Fibroblast of skin of back (primary cell): ENCODE measurements at regions not wholly inside any gene's neighbourhood (a gene's known extent, or its start where the extent isn't known, plus 50 kb on each side); places are given as distances from the start of the nearest gene placed in this dataset.
"Not testable (repeated sequence)": the region's sequence is repeated elsewhere in the genome, so short reads cannot be mapped to it uniquely, and the experiment has no call there.

Experiments
- DNase-seq: peaks from one replicate; pipeline ENCODE4 v3.0.0-alpha.2; 2013

DNA sequence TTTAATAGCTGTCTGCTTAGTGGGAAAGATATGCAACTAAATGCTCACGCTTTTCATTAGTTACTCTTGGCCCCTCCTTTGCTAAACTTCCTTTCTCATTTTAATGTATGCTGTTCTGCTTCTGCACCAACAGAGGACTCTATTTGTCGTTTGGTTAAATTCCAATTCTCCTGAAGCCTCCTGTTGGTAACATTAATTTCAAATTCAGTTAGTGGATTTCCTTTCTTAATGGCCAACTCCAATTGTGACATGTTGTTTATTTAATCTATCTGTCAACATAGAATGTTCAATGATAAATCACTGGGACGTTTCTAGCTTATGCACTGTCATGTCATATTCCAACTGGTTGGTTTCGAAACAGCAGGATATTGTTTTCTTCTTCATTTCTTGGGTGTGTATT is 467.4 kb upstream of the BCHE start:
- peak; percentile 4 for DNase-seq

DNA sequence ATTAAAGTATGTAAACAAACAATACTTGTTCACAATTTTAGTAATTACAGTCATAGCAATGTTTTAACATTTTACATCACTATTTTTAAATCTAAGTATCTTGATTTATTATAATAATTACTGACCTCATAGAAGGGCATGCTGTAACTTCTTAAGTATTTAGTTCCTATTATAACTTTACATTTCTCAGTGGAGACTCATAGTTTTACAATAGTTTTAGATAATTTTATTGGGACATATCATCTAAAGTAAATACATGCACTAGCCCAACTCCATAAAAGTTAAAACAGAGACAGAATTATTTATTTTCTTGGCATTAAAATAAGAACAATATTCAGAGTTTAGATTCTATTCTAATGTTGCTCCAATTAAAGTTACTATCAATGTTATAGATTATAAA is 466.5 kb upstream of the BCHE start:
- DNase-seq = peak; percentile 37

DNA sequence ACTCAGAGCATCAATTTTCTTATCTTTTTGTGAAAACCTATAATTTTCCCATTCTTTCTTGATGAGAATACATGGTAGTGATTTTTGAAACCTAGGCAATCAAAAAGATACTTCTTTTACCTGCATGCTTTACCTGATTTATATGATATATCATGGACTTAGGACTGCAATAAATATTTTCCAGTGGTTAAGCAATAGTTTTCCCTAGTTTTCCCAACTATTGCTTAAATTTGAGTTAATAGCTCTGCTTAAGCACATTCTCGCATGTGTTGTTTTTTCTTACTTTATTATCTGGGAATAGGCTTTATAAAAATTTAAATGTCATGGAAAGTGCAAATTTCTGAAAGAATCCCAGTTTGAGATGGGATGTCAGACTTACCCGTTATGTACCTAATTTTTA is 465.1 kb upstream of the BCHE start:
- DNase-seq = no peak

DNA sequence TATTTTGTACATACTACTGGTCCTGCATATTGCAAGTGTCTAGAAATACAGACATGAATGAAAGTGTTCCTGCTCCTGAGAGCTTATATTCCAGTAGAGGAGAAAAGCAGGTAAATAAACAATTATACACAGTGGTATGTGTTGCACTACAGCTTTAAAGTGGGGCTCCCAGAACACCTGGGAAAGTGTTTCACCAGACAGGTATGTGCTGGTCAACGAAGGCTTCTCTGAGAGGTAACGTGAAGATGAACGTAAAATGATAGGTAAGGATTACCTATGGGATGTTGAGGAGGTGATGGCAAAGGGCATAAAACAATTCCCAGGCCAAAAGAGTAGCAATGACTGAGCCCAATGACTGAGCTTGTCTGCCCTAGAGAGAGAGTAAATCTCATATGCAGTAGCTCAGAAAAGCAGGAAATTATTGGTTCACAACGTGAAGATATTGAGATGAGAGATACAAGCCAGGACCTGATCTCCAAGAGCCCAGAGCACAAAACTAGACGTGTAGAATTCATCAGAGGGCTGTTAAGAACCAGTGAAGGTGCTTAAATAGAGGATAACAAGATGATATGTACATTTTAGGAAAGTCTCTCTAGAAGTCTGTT is 459.1 kb upstream of the BCHE start:
- no peak for DNase-seq

DNA sequence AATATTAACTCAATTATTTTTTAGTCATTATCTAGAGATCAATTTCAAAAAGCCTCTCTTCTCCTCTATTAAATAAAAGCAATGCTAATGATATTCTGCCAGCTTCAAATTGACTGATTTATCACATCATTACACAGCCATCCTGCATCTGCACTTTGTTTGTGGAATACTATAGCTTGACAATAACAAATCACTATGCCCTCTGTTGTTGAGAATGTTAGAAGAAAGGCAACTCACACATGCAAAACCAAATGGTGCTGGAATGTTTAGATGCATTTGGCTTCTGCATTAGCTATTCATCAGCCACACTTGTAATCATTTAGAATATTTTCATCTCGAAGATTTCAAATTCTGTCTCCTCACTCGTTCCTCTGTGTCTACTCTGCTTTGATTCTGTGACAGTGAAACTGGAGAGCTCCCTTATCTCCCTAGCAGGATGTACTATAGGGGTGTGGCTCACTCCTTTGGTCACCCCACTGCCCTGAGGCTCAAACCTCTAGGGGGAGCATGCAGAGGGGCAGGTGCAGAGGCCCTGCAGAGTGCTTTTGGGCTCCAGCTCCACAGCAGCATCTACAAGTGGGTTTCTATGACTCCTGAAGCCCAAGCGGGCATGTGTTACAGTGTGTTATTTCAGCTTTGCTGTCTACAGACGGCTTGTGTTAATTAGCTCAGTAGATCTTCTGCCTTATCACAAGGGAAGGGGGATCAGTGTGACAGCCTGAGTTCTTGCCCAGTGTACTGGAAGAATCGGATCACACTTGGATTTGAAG is 454.1 kb upstream of the BCHE start:
- no peak for DNase-seq

DNA sequence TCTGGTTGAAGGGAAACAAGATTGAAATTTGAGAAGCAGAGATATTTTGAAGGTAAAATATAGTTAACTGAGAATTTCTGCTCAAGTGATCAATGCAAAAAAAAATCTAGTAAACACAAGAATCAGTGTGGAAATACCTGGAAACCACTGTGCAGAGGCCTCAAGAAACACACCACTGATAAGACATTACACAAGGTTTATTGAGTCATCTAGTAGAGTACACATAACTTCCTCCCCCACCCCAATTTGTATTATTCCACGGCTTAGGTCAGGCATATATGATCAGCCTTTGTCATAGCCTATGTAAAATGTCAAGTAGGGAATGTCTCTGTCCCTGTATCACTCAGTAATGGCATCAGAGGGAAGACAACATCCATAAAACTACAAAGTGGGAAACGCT is 447.8 kb upstream of the BCHE start:
- peak; percentile 3 for DNase-seq

DNA sequence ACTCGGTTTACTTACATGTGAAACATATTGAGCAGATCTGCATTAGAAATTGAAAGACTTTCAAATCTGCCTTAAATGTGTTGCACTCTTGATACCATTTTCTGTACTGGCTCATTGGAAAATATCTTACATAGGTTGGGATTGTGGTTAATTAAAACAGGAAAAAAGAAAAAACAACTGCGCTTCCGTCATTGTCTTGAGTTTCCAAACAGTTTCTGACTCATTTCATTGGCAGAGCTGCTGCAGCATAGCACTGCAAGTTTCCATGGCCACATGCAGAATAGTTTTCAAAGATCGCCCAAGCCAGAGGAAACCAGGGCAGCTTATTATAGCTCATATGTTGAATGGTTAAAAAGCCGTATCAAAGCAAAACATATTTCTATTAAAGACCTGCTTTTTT is 446.6 kb upstream of the BCHE start:
- peak; percentile 79 for DNase-seq

DNA sequence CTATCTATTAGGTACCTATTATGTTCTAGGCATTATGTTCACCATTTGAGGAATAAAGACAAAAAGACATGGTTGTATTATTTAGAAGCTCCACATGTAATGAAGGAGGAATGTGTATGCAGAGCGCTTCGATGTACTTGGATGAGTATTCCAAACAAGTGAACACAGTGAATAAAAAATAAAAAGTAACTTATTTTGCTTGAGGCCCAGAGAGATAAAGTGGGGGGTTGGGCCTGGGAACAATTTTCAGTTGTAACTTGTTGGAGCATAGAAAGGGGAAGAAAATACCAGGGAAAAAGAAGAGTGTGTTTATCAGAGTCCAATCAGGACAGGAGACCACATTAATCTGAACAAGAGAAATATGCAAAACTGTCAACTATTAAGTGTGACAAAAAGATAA is 445.7 kb upstream of the BCHE start:
- no peak for DNase-seq

DNA sequence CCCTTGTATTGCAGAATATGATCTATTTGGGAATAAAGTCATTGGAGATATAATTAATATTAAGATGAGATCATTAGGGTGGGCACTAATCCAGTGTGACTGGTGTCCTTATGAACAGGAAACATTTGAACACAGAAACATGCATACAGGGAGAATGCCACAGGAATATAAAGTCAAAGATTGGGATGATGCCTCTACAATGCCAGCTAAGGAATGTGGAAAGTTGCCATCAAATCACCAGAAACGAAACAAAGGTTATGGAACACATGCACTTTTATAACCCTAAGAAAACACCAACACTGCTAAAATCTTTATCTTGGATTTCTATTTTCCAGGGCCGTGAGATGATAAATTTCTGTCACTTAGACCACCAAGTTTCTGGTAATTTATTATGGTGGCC is 442.4 kb upstream of the BCHE start:
- DNase-seq = peak; percentile 22

DNA sequence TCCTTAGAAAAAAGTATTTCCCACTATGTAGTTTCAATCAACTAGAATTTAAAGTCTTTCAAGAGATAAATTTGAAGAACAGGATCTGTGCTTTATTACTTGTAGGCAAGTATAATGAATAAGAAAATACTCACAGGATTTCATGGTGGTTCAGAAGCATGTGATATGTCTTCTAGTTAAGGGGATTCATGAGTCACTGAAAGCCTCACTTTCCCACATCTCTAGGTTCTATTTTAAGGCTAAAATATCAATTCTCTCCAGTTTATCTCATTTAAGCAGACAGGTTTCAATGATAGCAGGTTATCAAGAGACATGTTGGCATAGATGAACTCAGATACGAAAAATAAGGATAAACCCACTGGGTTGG is 437.8 kb upstream of the BCHE start:
- peak; percentile 35 for DNase-seq

DNA sequence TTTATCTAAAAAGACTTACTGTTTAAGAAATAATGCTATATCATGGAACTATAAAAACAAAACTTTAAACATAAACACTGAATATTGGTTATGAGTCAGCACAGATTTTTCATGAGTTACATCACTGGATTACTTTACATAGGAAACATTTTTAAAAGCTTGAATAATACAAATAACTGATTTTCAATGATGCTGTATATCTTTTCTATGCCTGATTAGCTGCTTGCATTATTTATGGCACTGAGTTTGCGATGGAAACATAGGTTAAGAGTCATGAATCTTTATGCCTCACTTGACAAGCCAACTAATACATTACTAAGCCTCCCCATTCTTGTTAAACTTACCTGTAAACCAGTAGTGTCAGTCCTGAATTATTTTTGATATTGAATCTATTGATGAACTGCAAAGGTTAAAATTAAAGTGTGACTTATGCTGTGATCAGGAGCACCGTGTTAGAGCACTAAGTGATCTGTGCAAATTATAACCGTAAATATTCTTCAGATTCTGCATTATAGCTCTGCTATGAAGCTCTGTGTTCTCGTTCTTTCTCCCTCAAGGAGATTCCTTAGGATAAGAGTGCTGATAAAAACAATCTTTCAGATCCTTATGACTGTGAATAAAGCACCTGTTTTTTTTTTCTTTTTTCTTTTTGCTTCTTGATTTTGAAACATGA is 437.3 kb upstream of the BCHE start:
- DNase-seq = peak; percentile 77

DNA sequence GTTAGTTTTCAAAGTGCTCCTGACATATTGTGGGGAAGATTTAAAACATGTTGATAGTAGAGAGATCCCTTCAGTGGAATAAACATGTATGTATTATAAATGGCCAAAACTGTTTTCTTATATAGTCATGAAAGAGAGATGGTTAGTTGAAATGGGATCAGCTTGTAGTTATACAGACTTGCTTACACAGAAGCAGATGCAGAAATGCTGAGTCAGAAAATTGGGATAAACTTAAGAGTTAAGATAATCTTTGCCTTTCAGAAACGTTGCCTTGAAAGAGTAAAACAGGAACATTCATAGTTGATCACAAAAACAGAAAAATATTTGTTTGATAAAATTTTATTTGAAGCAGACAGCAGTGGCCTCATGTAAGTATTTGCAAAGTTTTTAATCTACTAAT is 433.2 kb upstream of the BCHE start:
- DNase-seq = no peak

DNA sequence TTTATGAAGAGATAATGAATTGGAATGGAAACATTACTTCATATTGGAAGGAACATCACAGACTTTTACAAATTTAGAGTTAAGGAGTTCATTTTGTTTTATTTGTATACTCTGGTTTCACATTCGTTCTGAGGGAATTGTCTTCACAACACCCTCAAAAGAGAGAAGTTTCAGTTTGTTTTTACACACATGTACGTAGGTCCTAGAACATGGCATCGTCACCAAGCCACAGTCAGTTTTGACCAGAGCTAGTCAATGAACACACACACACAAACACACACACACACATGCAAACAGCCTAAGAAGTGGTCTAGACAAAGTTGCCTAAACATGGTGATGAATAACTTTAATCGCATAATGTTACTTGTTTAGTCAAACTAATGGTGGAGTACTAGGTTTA is 427.9 kb upstream of the BCHE start:
- DNase-seq = no peak

DNA sequence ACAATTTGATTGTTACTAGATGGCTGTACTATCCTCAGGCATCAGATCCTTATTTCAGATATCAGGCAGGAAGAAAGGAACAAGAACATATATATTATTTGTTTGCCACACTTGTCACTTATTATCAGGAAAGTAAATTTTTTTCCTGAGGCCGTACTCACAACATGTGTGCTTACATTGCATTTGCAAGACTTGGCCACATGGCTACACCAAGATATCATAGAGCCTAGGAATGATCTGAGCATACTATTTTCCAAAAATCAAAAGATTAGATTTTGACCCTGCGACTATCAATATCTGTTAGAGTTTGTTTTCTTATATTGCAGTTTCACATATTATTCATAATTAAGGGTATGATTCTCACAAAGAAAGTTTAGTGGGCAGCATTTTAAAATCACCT is 426.2 kb upstream of the BCHE start:
- no peak for DNase-seq

DNA sequence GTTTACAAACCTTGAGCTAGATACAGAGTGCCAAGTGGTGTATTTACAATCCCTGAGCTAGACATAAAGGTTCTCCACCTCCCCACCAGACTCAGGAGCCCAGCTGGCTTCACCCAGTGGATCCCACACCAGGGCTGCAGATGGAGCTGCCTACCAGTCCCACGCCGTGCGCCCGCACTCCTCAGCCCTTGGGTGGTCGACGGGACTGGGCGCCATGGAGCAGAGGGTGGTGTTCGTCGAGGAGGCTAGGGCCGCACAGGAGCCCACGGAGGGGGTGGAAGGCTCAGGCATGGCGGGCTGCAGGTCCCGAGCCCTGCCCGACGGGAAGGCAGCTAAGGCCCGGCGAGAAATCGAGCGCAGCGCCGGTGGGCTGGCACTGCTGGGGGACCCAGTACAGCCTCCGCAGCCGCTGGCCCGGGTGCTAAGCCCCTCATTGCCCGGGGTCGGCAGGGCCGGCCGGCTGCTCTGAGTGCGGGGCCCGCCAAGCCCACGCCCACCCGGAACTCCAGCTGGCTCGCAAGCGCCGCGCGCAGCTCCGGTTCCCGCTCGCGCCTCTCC is 421.1 kb upstream of the BCHE start:
- not testable (repeated sequence) for DNase-seq

DNA sequence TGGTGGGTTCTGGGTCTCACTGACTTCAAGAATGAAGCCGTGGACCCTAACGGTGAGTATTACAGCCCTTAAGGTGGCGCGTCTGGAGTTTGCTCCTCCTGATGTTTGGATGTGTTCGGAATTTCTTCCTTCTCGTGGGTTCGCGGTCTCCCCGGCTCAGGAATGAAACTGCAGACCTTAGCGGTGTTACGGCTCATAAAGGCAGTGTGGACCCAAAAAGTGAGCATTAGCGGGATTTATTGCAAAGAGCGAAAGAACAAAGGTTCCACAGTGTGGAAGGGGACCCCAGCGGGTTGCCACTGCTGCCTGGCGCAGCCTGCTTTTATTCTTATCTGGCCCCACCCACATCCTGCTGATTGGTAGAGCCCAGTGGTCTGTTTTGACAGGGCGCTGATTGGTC is 420.5 kb upstream of the BCHE start:
- no peak for DNase-seq

DNA sequence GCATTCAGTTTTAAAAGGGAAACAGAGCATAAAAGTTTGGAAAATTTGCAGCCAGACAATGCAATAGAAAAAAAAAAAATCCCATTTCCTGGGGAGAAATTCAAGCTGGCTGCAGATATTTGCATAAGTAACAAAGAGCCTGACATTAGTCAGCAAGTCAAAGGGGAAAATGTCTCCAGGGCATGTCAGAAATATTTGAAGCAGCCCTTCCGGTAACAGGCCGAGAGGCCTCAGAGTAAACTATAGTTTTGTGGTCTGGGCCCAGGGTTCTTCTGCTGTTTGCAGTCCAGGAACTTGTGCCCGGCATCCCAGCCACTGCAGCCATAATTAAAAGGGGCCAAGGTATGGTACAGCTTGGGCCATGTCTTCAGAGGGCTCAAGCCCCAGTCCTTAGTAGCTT is 411.6 kb upstream of the BCHE start:
- DNase-seq = peak; percentile 7

DNA sequence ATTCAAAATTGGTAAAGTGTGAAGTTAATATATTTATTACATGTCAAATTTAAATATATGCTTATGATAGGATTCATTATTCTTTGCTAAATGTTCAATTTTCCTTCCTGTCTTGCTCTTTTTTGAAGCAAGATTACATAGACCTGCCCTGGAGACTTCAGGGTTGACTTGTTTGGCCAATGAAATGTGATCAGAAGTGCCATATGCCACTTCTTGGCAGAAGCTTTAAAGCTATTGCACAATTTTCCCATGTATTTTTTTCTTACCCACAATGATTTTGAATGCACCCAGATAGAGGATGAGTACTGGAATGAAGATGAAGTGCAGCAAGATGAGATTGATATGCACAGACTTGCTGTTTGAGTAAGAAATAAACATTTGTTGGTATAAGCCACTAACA is 406.3 kb upstream of the BCHE start:
- DNase-seq = no peak

DNA sequence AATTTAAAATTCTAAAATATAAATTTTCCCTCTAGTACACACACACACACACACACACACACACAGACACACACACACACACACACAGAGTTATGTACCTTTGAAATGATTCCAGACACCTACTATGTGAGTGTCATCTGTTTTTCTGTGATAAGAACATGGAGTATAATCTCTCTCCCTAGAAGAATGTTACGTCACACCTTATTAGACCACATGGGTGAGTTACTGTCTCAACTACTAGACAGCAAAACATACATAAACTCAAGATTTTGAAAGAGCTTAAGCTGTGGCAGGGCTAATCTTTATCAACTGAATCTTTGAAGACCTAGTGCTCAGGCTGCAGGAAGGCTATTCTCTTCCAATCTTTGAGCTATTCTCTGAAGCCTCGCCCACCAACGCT is 385.9 kb upstream of the BCHE start:
- no peak for DNase-seq

DNA sequence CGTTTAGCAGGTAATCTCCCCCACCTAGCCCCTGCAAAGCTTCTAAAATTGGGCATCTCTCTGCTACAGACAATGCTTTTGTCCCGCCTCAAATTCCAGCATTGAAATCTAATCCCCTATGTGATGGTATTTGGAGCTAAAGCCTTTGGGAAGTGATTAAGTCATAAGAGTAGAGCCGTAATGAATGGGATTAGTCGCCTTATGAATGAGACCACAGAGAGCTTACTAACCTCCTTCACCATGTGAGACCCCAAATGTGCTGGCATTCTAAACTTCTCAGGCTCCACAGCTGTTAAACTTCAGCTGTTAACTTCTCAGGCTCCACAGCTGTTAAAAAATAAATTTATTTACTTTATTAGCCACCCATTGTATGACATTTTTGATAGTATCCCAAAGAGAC is 374.2 kb upstream of the BCHE start:
- no peak for DNase-seq

DNA sequence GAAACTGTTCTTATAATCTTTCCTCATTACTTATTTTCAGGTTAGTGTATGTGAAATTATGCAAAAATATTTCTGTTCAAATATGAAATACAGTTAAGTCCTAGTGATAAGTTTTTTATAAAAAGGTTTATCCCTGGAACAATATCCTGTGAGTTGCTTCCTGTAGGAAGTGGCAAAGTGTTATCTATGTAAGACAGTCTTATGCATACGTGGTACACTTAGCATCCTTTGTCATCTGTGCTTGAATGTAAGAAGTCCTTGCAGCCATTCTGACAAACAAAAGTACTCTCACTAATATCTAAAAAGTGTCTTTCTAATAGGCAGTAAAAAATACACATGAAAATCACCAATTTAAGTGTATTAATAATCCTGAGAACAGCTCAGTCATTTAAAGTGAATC is 372.5 kb upstream of the BCHE start:
- DNase-seq = no peak

DNA sequence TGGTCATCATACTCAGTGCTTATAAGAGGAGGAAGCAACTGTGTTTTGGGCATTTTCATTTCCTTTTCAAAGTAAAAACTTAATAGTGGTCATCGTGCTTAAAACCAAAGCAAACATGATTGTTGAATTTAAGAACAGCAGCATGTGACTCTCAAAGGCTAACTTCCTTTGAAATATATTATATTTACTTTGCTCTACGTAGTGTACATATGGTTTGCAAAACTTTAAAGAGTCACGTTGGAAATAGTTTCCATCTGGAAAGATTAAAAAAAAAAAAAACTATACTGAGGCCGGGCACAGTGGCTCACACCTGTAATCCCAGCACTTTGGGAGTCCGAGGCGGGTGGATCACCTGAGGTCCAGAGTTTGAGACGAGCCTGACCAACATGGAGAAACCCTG is 367.9 kb upstream of the BCHE start:
- DNase-seq = no peak

DNA sequence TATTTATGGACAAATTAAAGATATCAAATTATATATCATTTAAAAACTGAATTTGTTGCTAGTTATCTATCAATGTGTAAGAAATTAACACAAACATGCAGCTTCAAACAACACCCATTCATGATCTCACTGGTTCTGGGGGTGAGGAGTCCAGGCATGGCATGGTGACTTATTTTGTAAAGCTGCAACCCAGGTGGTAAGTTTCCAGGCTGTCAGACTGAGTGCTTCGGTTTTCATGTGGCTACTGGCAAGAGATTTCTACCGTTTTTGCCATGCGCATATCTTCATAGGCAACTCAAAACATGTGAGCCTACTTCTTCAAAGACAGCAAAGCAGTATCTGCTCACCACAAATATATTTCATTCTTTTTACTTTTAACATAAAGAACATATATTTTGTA is 364.3 kb upstream of the BCHE start:
- DNase-seq = no peak

DNA sequence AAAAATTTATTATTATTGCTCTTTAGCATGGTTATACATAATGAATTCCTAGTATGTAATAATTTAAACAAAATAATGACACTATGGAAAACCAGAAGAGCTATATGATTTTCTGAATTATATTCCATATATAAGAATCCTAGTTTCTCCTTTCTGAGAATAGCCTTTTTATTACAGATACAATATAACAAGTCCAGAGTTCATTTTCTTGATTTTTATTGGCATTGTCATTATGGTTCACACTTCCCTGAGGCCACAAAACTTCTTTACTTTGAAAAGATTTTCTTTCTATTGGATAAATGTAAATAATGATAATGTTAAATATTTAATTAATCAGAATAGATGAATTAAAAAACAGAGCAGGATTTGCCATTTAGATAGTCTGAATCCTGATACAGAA is 362.3 kb upstream of the BCHE start:
- no peak for DNase-seq
